Activated T-helper 17 cell treated with anti-CD3 and anti-CD28 coated beads, Interleukin-2, amount 50 U/mL, for 72 hours (primary cell): ENCODE measurements at regions not wholly inside any gene's neighbourhood (a gene's known extent, or its start where the extent isn't known, plus 50 kb on each side); places are given as distances from the start of the nearest gene placed in this dataset.

Source experiments
- ATAC-seq: fragments of 150-1000 bp; cut with Tn5 transposase; replicated peaks from 2 replicates; pipeline ENCODE4 v1.10.0; 2021; ENCODE audit warnings: mild to moderate bottlenecking, moderate library complexity
- H3K27ac Mint-ChIP-seq: one replicate; pipeline ENCODE4 v1.8.0; 2022; ENCODE audit warnings: mixed read lengths
- H3K27me3 Mint-ChIP-seq: one replicate; pipeline ENCODE4 v1.8.0; 2022; ENCODE audit warnings: mixed read lengths
- H3K36me3 Mint-ChIP-seq: one replicate; pipeline ENCODE4 v1.8.0; 2022; ENCODE audit warnings: low read depth, mild to moderate bottlenecking, mixed read lengths
- H3K4me1 Mint-ChIP-seq: one replicate; pipeline ENCODE4 v1.8.0; 2022; ENCODE audit warnings: mixed read lengths
- H3K4me3 Mint-ChIP-seq: one replicate; pipeline ENCODE4 v1.8.0; 2022; ENCODE audit warnings: mild to moderate bottlenecking, mixed read lengths
- H3K9me3 Mint-ChIP-seq: one replicate; pipeline ENCODE4 v1.8.0; 2022; ENCODE audit warnings: mixed read lengths

- Mint-ChIP-seq H3K36me3 (no peaks in the 10 kb centered on the region), H3K27ac (no peak overlapping the region), H3K4me1 (no peaks in the 10 kb centered on the region), H3K27me3 (no peaks in the 10 kb centered on the region), H3K4me3 (no peak overlapping the region), H3K9me3 (peaks cover 19% of the 10 kb centered on the region)
- no peak for ATAC-seq
Measured at GRCh38 chr2:59627599-59627998, 925.9 kb downstream of the BCL11A start.

GRCh38 chr2:59622599-59623308 is 930.7 kb downstream of the BCL11A start:
- Mint-ChIP-seq H3K36me3 (no peaks in the 10 kb centered on the region), H3K4me3 (no peak overlapping the region), H3K27ac (no peak overlapping the region), H3K9me3 (peaks cover 14% of the 10 kb centered on the region), H3K4me1 (no peaks in the 10 kb centered on the region), H3K27me3 (no peaks in the 10 kb centered on the region)
- no peak for ATAC-seq

- H3K9me3 Mint-ChIP-seq: peaks cover 6% of the 10 kb centered on the region
- no peaks in the 10 kb centered on the region for H3K27me3 Mint-ChIP-seq
- H3K36me3 Mint-ChIP-seq: no peaks in the 10 kb centered on the region
- H3K27ac Mint-ChIP-seq: no peak overlapping the region
- no peak for ATAC-seq
- no peak overlapping the region for H3K4me3 Mint-ChIP-seq
- H3K4me1 Mint-ChIP-seq: no peaks in the 10 kb centered on the region
Measured at GRCh38 chr2:59604123-59604522, 949.3 kb downstream of the BCL11A start.

GRCh38 chr2:59594671-59595222 is 958.7 kb downstream of the BCL11A start:
- H3K4me3 Mint-ChIP-seq: no peak overlapping the region
- ATAC-seq: no peak
- H3K9me3 Mint-ChIP-seq: peaks cover 14% of the 10 kb centered on the region
- no peaks in the 10 kb centered on the region for H3K4me1 Mint-ChIP-seq
- H3K27me3 Mint-ChIP-seq: no peaks in the 10 kb centered on the region
- no peaks in the 10 kb centered on the region for H3K36me3 Mint-ChIP-seq
- no peak overlapping the region for H3K27ac Mint-ChIP-seq

- no peak for ATAC-seq
- Mint-ChIP-seq H3K9me3 (no peaks in the 10 kb centered on the region), H3K27me3 (no peaks in the 10 kb centered on the region), H3K4me1 (no peaks in the 10 kb centered on the region), H3K36me3 (no peaks in the 10 kb centered on the region), H3K4me3 (no peak overlapping the region), H3K27ac (no peak overlapping the region)
Measured at GRCh38 chr2:59590798-59591197, 962.7 kb downstream of the BCL11A start.

GRCh38 chr2:59589881-59590280 is 963.6 kb downstream of the BCL11A start:
- H3K9me3 Mint-ChIP-seq: no peaks in the 10 kb centered on the region
- H3K4me3 Mint-ChIP-seq: no peak overlapping the region
- H3K4me1 Mint-ChIP-seq: no peaks in the 10 kb centered on the region
- no peak overlapping the region for H3K27ac Mint-ChIP-seq
- H3K27me3 Mint-ChIP-seq: no peaks in the 10 kb centered on the region
- ATAC-seq: no peak
- no peaks in the 10 kb centered on the region for H3K36me3 Mint-ChIP-seq

GRCh38 chr2:59588286-59588685 is 965.2 kb downstream of the BCL11A start:
- no peak overlapping the region for H3K27ac Mint-ChIP-seq
- ATAC-seq: no peak
- peaks cover 2% of the 10 kb centered on the region for H3K9me3 Mint-ChIP-seq
- no peaks in the 10 kb centered on the region for H3K4me1 Mint-ChIP-seq
- no peaks in the 10 kb centered on the region for H3K36me3 Mint-ChIP-seq
- no peaks in the 10 kb centered on the region for H3K27me3 Mint-ChIP-seq
- no peak overlapping the region for H3K4me3 Mint-ChIP-seq

- H3K27me3 Mint-ChIP-seq: no peaks in the 10 kb centered on the region
- H3K9me3 Mint-ChIP-seq: peaks cover 3% of the 10 kb centered on the region
- no peak overlapping the region for H3K27ac Mint-ChIP-seq
- no peak overlapping the region for H3K4me3 Mint-ChIP-seq
- H3K36me3 Mint-ChIP-seq: no peaks in the 10 kb centered on the region
- no peak for ATAC-seq
- no peaks in the 10 kb centered on the region for H3K4me1 Mint-ChIP-seq
Measured at GRCh38 chr2:59586176-59586575, 967.3 kb downstream of the BCL11A start.

- H3K27me3 Mint-ChIP-seq: no peaks in the 10 kb centered on the region
- H3K9me3 Mint-ChIP-seq: peaks cover 3% of the 10 kb centered on the region
- no peak overlapping the region for H3K27ac Mint-ChIP-seq
- ATAC-seq: no peak
- no peak overlapping the region for H3K4me3 Mint-ChIP-seq
- no peaks in the 10 kb centered on the region for H3K36me3 Mint-ChIP-seq
- H3K4me1 Mint-ChIP-seq: no peaks in the 10 kb centered on the region
Measured at GRCh38 chr2:59585655-59586054, 967.8 kb downstream of the BCL11A start.

GRCh38 chr2:59584958-59585357 is 968.5 kb downstream of the BCL11A start:
- Mint-ChIP-seq H3K36me3 (no peaks in the 10 kb centered on the region), H3K4me1 (no peaks in the 10 kb centered on the region), H3K27me3 (no peaks in the 10 kb centered on the region), H3K27ac (no peak overlapping the region), H3K9me3 (peaks cover 3% of the 10 kb centered on the region), H3K4me3 (no peak overlapping the region)
- no peak for ATAC-seq

- Mint-ChIP-seq H3K4me3 (no peak overlapping the region), H3K9me3 (peaks cover 3% of the 10 kb centered on the region), H3K27me3 (no peaks in the 10 kb centered on the region), H3K4me1 (no peaks in the 10 kb centered on the region), H3K36me3 (no peaks in the 10 kb centered on the region), H3K27ac (no peak overlapping the region)
- no peak for ATAC-seq
Measured at GRCh38 chr2:59583173-59583765, 970.2 kb downstream of the BCL11A start.

GRCh38 chr2:59578349-59578748 is 975.1 kb downstream of the BCL11A start:
- Mint-ChIP-seq H3K27me3 (no peaks in the 10 kb centered on the region), H3K36me3 (no peaks in the 10 kb centered on the region), H3K27ac (no peak overlapping the region), H3K9me3 (peaks cover 10% of the 10 kb centered on the region), H3K4me1 (no peaks in the 10 kb centered on the region), H3K4me3 (no peak overlapping the region)
- ATAC-seq: no peak

- peaks cover 13% of the 10 kb centered on the region for H3K9me3 Mint-ChIP-seq
- H3K27ac Mint-ChIP-seq: no peak overlapping the region
- H3K4me3 Mint-ChIP-seq: no peak overlapping the region
- ATAC-seq: no peak
- no peaks in the 10 kb centered on the region for H3K4me1 Mint-ChIP-seq
- H3K36me3 Mint-ChIP-seq: no peaks in the 10 kb centered on the region
- no peaks in the 10 kb centered on the region for H3K27me3 Mint-ChIP-seq
Measured at GRCh38 chr2:59575191-59575590, 978.3 kb downstream of the BCL11A start.

- H3K4me3 Mint-ChIP-seq: no peak overlapping the region
- H3K36me3 Mint-ChIP-seq: no peaks in the 10 kb centered on the region
- H3K27me3 Mint-ChIP-seq: no peaks in the 10 kb centered on the region
- H3K27ac Mint-ChIP-seq: no peak overlapping the region
- no peaks in the 10 kb centered on the region for H3K4me1 Mint-ChIP-seq
- ATAC-seq: no peak
- H3K9me3 Mint-ChIP-seq: peaks cover 13% of the 10 kb centered on the region
Measured at GRCh38 chr2:59572227-59572626, 981.2 kb downstream of the BCL11A start.

GRCh38 chr2:59570818-59571217 is 982.6 kb downstream of the BCL11A start:
- H3K4me1 Mint-ChIP-seq: no peaks in the 10 kb centered on the region
- H3K9me3 Mint-ChIP-seq: peaks cover 13% of the 10 kb centered on the region
- ATAC-seq: no peak
- no peaks in the 10 kb centered on the region for H3K36me3 Mint-ChIP-seq
- H3K27me3 Mint-ChIP-seq: no peaks in the 10 kb centered on the region
- H3K4me3 Mint-ChIP-seq: no peak overlapping the region
- H3K27ac Mint-ChIP-seq: no peak overlapping the region
